Activated CD8-positive, alpha-beta memory T cell treated with anti-CD3 and anti-CD28 coated beads for 1 hour (primary cell): ENCODE measurements at regions not wholly inside any gene's neighbourhood (a gene's known extent, or its start where the extent isn't known, plus 50 kb on each side); places are given as distances from the start of the nearest gene placed in this dataset.
"Not testable (repeated sequence)": the region's sequence is repeated elsewhere in the genome, so short reads cannot be mapped to it uniquely, and the experiment has no call there.

ENCODE experiments used
- DNase-seq, 2 donors: peaks; one replicate each; pipeline ENCODE4 v3.0.0-alpha.2; 2020; ENCODE audit warnings: low read depth in 1 of 2; ENCODE audit errors: extremely low read depth in 1 of 2

DNA sequence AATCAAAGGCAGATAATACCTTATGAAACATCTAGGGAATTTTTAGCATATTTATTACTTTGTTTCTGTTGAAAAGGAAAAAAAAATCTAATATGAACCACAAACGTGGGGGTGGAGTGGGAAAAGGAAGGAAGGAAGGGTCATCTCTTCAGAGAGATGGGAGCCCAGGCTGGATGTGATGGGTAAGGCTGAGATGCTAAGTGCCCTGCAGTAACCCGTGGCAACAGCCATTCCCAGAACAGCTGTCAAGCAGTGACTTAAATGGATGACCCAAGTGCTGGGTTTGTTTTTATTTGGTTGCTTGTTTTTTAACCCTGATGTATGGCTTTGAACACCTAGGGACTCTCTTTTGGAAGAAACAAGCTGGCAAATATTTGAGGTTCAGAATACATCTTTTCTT is 50.7 kb upstream of the KLF7 start:
- no peak for DNase-seq

DNA sequence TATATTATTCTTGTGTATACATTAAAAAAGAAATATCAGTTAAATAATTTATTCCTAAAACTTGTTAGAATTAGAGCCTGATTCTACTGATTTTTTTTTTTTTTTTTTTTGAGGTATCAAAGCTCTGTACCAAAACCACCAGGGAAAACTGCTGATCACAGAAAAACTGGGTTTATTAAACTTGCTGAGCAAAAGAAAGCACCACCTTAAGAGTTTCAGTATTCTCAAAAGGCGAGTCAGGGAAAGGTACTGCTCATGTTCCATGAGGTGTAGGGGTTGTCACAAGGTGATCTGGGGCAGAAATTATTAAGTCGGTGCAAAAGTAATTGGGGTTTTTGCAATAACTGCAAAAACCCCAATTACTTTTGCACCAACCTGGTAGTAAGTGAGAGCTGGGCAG is 51.7 kb upstream of the KLF7 start:
- DNase-seq = no peak

DNA sequence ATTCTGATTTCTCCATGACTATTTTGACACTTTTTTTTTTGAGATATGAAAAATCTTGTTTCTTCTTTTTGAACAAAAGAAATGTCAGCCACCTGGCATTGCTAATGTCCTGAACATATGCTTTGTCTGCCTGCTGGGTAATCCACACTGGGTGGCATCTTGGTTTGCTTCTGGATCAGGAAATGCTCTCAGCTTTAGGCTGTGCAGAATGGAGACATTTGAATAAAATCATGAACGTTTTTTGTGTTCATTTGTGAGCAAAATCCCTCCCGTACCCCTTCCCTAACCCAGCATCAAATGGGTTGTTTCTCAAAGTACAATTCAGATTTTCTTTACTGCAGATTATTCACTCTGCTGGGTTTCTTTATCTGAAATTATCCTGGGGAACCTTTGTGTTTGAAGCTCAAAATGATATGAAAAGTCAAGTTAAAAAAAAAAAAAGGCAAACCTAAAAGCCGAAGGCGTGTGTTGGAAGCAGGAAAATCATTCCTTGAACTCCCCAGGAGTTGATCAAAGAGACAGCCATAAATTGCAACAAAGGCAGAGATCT is 53.4 kb upstream of the KLF7 start:
- DNase-seq = no peak

DNA sequence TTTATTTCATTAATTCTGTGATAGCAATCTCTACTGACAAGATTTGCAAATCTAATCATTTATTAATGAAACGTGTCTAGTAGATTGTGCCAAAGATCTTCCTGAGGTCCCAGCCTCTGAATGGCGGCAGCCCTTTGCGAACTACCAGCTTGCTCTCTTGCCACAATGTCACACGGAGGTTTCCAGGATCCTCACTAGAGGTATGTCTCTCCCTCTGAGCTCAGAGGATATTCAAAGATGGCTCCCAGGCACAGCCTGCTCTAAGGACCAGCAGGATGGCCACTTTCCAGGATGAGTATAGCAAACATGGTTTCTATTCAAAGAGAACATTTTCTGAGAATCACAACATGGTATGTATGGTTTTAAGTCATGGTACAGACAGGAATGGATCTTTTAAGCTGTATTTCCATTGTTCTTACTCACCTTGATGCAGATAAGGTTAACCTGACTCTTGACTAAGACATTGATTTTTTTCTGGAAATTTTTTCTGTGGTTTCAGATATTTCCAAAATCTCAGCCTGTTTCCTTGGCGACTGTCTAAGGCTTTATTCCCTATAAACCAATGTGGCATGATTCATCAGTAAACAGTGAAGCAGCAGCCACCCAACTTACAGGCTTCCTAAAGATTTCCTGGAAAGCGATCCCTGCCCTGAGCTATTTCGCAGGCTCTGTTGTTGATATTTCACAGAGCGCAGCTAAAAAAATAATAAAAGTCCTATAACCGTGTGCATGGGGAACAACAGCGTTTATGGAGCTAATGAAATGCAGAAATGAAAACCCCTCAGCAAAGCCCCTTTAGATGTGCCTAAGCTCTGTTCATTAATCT is 54.1 kb upstream of the KLF7 start:
- no peak for DNase-seq

DNA sequence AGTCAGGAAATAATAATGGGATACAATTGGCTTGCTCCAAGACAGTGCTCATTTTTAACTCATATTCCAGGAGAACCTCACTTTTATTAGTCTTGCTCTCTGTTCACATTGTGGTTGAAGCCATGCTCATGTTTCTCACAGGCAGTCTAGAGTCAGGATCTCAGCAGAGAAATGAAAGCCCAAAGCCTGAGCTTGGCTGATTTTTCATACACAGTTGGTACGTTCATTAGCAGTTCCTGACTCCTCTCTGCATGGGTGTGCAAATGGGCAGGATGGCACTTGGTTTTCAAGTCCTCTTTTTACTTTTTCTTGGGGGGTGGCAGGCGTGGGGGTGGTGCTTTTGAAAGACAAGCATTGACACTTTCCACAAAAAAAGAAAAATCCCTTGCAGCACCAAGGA is 56.0 kb upstream of the KLF7 start:
- DNase-seq = no peak

DNA sequence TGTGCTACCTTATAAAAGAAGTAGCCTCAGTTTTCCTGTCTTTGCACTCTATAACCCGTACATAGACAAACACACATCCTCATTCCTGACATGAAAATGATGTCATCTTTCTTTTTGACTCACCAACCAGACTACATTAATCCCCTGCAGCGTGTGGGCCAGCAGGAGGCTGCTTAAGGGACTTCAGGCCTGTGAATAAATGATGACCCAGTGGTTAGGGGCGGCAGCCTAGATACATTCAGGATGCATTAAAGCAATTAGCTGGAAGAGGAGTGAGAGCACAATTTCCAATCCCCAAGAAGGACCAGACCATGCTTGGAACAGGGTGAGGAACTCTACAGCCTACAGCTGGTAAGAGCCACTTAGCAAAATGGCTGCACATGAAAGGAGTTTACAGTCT is 57.3 kb upstream of the KLF7 start:
- DNase-seq = no peak

DNA sequence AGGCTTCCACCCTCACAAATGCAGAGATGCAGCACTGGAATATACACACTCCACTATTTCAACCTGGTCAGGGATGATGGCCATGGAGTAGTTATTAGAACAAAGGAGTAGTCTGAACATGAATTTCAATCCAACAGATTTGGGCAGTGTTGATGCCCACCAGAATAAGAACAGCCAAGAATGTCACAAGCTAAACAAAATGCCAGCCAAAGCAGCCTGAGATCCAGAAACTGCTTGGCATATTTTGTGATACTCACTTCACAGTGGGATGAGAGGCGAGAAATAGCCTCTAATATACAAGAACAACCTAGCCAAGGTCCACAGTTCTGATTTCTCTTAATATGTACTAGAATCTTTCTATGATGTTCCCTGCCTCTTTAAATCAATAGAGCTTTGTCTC is 58.6 kb upstream of the KLF7 start:
- DNase-seq = no peak

DNA sequence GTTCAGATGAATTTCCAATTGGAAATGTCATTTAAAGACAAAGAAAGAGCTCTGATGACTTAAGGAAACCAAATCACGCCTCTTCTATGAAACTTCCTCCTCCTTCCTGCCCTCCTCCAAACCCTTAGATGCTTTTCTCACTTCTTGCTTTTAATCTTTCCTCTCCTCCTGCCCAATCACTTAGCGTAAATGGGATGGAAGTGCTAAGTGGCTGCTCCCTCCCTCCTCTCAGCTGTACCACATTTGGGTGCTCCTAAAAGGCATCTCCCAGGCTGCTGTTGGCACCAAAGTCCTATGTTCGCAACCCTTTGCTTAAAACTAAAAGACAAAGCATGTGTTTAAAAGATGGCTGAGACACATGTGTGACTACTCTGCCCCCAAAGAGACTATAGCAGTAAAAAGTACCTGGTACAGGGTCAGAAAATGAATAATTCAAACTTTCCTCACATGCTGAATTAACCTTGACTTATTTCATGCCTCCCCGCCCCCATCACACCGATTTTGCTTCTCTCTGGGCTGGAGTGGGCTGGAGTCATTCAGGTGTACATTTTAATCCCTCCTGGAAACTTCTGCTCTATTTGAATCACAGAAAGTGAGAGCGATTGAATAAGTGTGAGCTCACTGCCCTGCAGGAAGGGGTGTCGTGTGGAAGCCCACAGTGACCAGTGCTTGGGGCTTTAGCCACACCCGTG is 59.2 kb upstream of the KLF7 start:
- DNase-seq = no peak

DNA sequence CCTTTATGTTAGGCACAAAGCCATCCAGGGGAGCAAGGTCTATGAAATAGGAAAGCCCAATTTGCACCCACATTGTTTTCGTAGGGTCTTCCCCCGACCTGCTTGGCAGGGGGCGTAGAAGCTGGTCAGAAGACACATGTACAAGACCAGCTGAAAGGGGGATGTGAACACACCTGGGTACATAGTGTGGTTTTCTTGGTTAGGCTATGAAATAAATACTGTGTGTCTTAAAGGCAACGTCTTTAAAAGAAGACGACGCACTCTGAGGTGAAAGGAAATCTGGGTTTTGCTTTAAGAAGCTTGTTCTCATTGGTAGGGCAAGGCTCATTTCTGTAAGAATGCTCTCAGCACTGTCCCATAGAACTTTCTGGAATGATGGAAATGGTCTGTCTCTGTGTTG is 60.0 kb upstream of the KLF7 start:
- no peak for DNase-seq

DNA sequence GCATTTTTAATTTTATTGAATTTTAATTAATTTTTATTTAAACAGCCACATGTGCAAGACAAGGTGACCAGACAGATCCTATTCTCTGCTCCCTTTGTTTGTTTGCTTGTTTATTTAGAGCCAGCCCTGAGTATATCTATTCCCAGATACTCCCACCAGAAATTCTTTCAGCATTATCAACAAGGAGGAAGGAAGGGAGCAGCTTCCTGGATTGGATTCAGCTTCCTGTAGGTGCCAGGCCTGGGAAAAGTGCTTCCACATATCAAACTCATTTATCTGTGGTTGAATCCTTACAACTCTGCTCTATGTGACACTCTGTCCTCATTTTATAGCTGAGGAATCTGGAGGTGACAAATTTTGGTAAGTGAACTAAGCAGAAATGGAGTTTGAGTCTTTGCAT is 60.5 kb upstream of the KLF7 start:
- no peak for DNase-seq

DNA sequence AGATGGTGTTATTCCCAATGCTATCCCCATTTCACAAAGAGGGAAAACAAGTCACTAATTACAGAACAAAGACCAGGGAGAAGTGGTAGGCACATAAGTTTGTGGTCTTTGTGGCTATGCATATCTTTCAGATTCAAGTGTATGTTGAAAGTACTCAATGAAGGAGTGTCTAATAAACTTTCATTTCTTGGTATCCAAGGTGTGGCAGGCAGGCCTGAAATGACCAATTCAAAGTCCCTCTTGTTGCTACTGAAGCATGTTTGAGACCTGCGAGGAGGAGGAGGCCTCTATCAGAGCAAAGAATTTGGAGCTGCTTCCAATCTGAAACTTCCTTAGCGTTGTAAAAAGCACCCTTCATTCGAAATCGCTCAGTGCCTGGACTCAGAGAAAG is 60.9 kb upstream of the KLF7 start:
- no peak for DNase-seq

DNA sequence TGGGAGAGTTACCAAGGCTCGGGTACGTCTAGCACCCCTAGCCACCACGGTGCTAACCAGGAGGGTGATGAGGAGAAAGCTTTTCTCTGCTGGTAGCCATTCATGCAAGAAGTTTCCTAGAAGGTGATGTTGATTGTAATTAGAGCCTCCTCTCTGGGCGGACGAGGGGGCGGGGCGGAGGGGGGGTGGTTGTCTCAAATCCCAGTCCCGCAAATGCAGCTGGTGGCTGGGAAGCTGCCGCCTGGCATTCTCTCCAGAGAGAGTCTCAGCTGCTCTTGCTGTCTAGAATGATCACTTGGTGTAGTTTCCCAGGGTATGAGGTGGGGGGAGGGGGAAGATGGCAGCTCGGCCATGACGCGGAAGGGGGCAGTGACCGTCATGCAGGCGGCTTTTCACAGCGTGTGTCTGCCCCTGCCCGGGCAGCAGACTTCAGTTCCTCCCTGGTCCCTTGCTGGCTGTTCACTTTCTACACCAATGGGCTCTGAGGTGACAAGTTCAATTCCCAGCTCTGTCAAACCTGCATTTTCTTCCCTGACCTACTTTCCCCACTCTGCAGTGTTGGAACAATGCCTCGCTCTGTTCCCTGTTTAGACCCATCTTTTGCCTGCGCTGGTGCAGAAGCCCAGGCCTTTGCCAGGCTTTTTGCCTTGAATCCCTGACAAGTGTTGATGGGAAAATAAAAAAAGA is 61.5 kb upstream of the KLF7 start:
- DNase-seq = no peak

DNA sequence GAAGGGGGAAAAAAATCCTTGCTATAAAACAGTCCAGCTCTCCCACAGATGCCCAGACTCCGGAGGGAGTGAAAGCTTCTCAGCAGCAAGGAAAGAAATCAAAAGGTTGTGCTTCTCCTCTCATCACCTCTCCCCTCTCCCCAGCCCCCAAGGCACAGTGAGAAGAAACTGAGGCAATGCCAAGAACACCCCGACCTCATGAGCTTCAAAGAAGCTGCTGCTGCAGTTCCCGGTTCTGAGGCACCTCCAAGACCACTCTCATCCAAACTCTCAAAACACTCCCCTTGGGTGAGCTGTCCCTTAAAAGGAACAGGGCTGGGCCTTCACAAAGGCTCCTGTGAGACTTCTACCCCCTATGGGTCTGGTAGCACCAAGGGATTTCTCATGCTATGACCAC is 62.0 kb upstream of the KLF7 start:
- no peak for DNase-seq

DNA sequence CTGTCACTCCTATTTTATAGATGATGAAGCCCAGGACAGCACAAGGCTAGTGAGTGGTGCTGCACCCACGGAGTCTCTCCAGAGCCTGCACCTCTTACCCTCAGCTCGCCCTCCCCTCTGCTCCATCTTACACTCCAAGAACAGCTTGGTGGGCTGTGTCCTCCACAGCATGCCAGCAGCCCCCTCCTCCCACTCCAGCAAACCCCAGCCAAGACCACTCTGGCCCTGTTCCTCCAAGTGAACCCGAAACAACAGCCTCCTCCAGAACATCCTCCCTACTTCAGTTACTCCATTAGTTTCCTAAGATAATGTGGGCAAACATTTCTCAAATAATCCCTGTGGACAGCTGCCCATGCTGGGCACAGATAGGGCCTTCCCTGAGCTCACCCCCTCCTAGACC is 62.7 kb upstream of the KLF7 start:
- DNase-seq = no peak

DNA sequence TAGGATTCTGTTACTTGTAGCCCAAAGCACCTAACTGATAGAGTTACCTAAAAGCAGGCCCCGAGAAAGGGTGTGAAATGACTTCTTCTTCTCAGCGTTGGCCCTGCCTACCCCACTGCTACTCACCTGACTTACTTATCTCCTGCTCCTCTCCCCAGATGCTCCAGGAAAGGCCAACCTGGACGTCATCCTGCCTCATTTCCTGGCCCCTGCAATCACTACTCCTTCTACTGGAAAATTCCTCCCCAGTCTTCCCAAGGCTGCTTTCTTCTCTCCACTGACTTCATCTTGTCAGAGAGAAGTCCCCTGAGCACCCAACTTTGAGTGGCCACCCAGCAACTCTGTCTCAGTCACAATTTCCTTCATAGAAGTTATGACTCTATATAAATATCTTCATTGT is 63.4 kb upstream of the KLF7 start:
- DNase-seq = no peak

DNA sequence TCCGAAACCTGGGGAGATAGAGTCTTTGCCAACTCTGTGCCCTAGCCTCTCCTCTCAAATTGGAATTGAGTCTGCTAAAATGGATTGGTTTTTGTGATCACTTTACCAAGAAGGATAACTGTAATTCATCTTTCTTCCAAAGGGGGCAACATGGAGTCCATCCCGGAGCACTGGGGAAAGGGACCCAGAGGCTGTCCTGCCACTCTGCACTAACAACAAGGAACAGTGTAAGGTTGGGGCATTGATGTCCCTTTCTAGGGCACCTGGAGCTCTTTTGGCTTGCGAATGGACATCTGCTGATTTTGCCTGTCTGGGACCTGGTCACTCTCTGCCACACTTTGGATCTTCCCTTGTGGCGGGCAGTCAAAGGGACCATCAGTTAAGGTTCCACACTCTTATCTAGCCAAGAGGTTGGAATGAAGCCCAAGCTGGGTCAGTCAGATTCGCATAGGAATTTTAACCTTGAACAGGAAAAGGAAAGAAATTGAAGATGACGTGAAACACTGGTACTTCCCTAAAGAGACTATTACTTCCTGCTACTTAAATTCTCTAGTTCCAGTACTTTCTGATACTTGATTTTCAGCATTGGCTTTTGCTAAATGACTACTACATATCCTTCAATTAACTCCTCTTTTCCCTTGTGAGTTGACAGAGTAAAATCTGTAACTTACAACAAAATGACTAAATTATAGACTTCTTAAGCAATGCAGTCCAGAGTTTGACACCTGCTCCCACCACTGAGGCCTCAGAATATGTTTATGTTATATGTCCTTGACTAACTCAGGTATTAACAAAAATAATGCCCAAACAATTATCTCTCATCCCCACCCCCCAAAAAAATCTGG is 64.7 kb upstream of the KLF7 start:
- no peak for DNase-seq

DNA sequence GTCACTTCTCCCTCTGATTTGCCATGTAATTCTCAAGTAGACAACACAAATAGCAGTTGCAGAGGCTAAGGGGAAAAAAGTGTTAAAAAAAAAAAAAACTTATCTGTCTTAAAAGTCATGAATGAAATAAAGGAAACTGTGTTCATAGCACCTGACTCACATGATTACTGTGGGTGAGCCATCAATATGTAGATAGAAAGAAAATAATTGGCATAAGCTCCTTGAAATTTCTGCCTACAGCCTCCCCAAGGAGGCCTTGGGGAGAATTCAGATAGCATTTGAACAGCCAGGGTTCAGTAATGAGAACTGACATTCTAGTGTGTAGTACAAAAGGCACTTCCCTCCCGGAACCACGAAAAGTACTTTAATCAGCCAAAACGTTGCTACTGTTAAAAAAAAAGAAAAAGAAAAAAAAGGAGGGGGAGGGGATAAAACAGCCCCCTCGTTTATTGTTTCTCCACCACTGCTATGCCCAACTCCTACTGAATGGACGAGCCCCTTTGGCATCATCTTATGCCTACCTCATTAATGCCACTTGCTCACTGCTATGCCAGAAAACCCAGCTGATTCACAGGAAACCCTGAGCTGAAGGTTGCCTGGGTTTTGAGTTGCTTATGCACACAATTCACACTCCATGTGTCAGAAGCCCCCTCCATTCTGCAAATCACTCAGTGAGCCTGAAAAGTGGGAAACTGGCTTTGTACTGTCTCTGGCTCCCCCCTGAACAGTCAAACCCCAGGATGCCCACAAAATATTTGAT is 65.5 kb upstream of the KLF7 start:
- no peak for DNase-seq

DNA sequence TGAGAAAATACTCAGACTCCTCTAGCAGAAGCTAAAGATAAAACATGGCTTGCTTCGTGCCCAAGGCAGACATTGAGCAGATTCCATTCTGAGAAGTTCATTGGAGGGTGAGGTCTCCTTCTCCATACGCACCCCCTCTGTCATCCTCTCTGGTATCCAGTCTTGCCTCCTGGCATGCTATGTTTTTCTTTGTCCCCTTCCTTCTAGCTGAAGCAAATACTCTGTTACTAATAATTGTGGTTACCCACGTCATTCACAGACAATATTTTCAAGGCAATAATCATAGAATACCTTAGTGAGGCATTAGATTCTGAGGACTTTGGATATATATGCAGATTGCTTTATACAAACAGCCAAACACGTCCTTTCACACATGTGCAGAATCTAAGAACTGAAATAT is 66.2 kb upstream of the KLF7 start:
- no peak for DNase-seq

DNA sequence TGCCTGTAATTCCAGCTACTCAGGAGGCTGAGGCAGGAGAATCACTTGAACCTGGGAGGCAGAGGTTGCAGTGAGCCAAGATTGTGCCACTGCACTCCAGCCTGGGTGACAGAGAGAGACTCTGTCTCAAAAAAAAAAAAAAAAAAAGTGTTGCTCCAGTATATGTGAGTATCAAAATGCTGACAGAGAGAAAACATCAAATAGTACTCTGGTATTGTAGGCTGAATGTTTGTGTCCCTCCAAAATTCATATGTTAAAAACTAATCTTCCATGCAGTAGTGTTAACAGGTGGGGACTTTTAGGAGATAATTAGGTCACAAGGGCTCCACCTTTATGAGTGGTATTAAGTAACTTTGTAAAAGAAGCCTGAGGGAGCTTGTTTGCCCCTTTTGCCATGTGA is 67.4 kb upstream of the KLF7 start:
- DNase-seq = not testable (repeated sequence)

DNA sequence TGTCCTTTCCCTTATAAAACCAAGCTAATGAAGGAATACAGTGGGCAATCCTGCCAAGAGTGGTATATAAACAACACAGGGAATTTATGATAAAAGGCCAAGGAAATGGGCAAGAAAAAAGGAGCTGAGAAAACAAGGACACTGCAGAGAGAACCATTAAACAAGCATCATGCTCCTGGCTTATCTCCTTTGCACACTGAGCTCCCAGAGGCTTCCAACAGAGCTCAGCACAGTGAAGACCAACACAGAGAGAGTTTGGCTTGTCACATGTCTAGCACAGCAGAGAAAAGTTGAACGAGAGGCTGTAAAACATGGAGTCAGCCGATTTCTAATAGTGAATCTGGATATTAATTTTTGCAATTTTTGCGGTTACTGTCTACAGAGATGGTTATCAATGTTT is 68.0 kb upstream of the KLF7 start:
- DNase-seq = no peak
